WTC11 (cell line): ENCODE measurements at regions not wholly inside any gene's neighbourhood (a gene's known extent, or its start where the extent isn't known, plus 50 kb on each side); places are given as distances from the start of the nearest gene placed in this dataset.

Experiments used
- AFF4 ChIP-seq: sonication (generic); formaldehyde crosslinking; IDR thresholded peaks from 2 replicates; pipeline ENCODE4 v1.8.1; 2023; ENCODE audit warnings: mild to moderate bottlenecking, missing genetic modification reagents, borderline replicate concordance
- ARID4B ChIP-seq: sonication (generic); formaldehyde crosslinking; IDR thresholded peaks from 2 replicates; pipeline ENCODE4 v1.8.0; 2023; ENCODE audit warnings: missing genetic modification reagents, mild to moderate bottlenecking, borderline replicate concordance
- ATF3 ChIP-seq: sonication (generic); formaldehyde crosslinking; conservative IDR thresholded peaks from 2 replicates; pipeline ENCODE4 v1.8.1; 2022; ENCODE audit warnings: mild to moderate bottlenecking, missing genetic modification reagents
- CBFB ChIP-seq: sonication (generic); formaldehyde crosslinking; IDR thresholded peaks from 2 replicates; pipeline ENCODE4 v1.8.1; 2022; ENCODE audit warnings: mild to moderate bottlenecking, low read depth, missing genetic modification reagents
- CREM ChIP-seq: sonication (generic); formaldehyde crosslinking; IDR thresholded peaks from 2 replicates; pipeline ENCODE4 v1.8.1; 2022; ENCODE audit warnings: mild to moderate bottlenecking, missing genetic modification reagents, moderate library complexity
- CTCF ChIP-seq: fragments of 200-600 bp; IDR thresholded peaks from 2 replicates; pipeline ENCODE4 v1.8.0; 2022; ENCODE audit warnings: antibody characterized with exemption
- E2F1 ChIP-seq: sonication (generic); formaldehyde crosslinking; IDR thresholded peaks from 2 replicates; pipeline ENCODE4 v1.8.0; 2022; ENCODE audit warnings: mild to moderate bottlenecking, missing genetic modification reagents
- MAX ChIP-seq: sonication (generic); formaldehyde crosslinking; IDR thresholded peaks from 2 replicates; pipeline ENCODE4 v1.8.0; 2022; ENCODE audit warnings: mild to moderate bottlenecking, missing genetic modification reagents
- OVOL2 ChIP-seq: fragments of 250-450 bp; sonication (Bioruptor Pico); IDR thresholded peaks from 2 replicates; pipeline ENCODE4 v1.9.0; 2021; ENCODE audit warnings: mild to moderate bottlenecking, borderline replicate concordance
- SP1 ChIP-seq: sonication (generic); formaldehyde crosslinking; conservative IDR thresholded peaks from 2 replicates; pipeline ENCODE4 v1.8.1; 2022; ENCODE audit warnings: missing genetic modification reagents
- TEAD4 ChIP-seq: sonication (generic); formaldehyde crosslinking; IDR thresholded peaks from 2 replicates; pipeline ENCODE4 v1.8.0; 2022; ENCODE audit warnings: mild to moderate bottlenecking, missing genetic modification reagents
- USF2 ChIP-seq: sonication (generic); formaldehyde crosslinking; IDR thresholded peaks from 2 replicates; pipeline ENCODE4 v1.8.1; 2023; ENCODE audit warnings: mild to moderate bottlenecking, missing genetic modification reagents, moderate library complexity
- ZMAT4 ChIP-seq: fragments of 250-450 bp; sonication (Bioruptor Pico); IDR thresholded peaks from 2 replicates; pipeline ENCODE4 v1.9.0; 2021; ENCODE audit warnings: mild to moderate bottlenecking

GRCh38 chr6:56297022-56297989, 49.9 kb upstream of the COL21A1 start:
- TF ChIP-seq SP1 = no peak
- TF ChIP-seq CTCF = no peak
- no peak for TF ChIP-seq E2F1 (CRISPR knock-in tag)
- TF ChIP-seq ATF3 (CRISPR knock-in tag) = no peak
- TF ChIP-seq MAX (CRISPR knock-in tag) = no peak
- no peak for TF ChIP-seq CBFB
- no peak for TF ChIP-seq USF2 (CRISPR knock-in tag)
- TF ChIP-seq OVOL2 (CRISPR knock-in tag) = no peak
- no peak for TF ChIP-seq ARID4B
- no peak for TF ChIP-seq TEAD4 (CRISPR knock-in tag)
- TF ChIP-seq AFF4 (CRISPR knock-in tag) = no peak
- TF ChIP-seq ZMAT4 (CRISPR knock-in tag) = no peak
- no peak for TF ChIP-seq CREM (CRISPR knock-in tag)
